PFSK-1 (cell line): ENCODE measurements at regions not wholly inside any gene's neighbourhood (a gene's known extent, or its start where the extent isn't known, plus 50 kb on each side); places are given as distances from the start of the nearest gene placed in this dataset.

ENCODE experiments used
- POLR2AphosphoS5 ChIP-seq: IDR thresholded peaks from 2 replicates; pipeline ENCODE4 v1.6.1; 2012; ENCODE audit warnings: low read depth, mild to moderate bottlenecking, control low read depth, low read length, moderate library complexity
- SIN3A ChIP-seq: IDR thresholded peaks from 2 replicates; pipeline ENCODE4 v1.6.1; 2012; ENCODE audit warnings: mild to moderate bottlenecking, low read length, moderate library complexity, borderline replicate concordance; ENCODE audit not compliant: insufficient read depth
- TAF1 ChIP-seq: IDR thresholded peaks from 2 replicates; pipeline ENCODE4 v1.6.1; 2012; ENCODE audit warnings: low read length, control low read depth, borderline replicate concordance; ENCODE audit not compliant: insufficient read depth
- TF ChIP-seq, protein P1 (sequence below), 2 experiments: IDR thresholded peaks; 2 replicates each; pipeline versions ENCODE4 v1.6.1 to v1.8.0; 2011 to 2012; ENCODE audit warnings: low read depth in 2 of 2, low read length in 2 of 2, control low read depth in 1 of 2, inconsistent platforms in 1 of 2, mild to moderate bottlenecking in 1 of 2, moderate library complexity in 1 of 2; ENCODE audit not compliant: insufficient read depth in 1 of 2

DNA sequence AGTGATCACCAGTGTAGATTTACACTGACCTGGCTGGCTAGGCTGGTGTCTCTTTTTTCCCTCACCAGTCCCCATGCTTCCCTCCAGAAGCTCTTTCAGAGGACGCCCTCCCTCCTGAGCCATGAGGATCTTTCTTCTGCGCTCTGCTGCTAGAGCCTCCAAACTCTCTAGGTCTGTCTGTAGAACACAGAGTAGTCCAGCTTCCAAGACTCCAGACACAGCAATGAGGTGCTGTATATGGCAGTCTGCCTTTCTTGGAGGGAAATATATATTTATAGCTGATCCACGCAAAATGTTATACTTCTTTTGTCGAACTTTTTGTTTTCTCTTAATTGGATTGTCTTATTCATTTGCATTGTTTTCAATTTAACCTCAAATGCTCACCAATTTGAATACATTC, 1121.8 kb downstream of the ROBO2 start:
- TF ChIP-seq POLR2AphosphoS5 (no peak), SIN3A (no peak), TAF1 (no peak)
- TF ChIP-seq, protein P1, sequence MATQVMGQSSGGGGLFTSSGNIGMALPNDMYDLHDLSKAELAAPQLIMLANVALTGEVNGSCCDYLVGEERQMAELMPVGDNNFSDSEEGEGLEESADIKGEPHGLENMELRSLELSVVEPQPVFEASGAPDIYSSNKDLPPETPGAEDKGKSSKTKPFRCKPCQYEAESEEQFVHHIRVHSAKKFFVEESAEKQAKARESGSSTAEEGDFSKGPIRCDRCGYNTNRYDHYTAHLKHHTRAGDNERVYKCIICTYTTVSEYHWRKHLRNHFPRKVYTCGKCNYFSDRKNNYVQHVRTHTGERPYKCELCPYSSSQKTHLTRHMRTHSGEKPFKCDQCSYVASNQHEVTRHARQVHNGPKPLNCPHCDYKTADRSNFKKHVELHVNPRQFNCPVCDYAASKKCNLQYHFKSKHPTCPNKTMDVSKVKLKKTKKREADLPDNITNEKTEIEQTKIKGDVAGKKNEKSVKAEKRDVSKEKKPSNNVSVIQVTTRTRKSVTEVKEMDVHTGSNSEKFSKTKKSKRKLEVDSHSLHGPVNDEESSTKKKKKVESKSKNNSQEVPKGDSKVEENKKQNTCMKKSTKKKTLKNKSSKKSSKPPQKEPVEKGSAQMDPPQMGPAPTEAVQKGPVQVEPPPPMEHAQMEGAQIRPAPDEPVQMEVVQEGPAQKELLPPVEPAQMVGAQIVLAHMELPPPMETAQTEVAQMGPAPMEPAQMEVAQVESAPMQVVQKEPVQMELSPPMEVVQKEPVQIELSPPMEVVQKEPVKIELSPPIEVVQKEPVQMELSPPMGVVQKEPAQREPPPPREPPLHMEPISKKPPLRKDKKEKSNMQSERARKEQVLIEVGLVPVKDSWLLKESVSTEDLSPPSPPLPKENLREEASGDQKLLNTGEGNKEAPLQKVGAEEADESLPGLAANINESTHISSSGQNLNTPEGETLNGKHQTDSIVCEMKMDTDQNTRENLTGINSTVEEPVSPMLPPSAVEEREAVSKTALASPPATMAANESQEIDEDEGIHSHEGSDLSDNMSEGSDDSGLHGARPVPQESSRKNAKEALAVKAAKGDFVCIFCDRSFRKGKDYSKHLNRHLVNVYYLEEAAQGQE (IDR thresholded peaks at IDR 0.05; ENCODE audit: insufficient read depth in 1 of 2, low read depth in 2 of 2, low read length in 2 of 2), result no peak
